GM10266 (cell line): ENCODE measurements at regions not wholly inside any gene's neighbourhood (a gene's known extent, or its start where the extent isn't known, plus 50 kb on each side); places are given as distances from the start of the nearest gene placed in this dataset.

Experiments used
- DNase-seq: peaks from one replicate; pipeline ENCODE4 v3.0.0; 2012; ENCODE audit errors: extremely low spot score
- CTCF ChIP-seq: IDR thresholded peaks from 2 replicates; pipeline ENCODE4 v1.5.1; 2012; ENCODE audit warnings: mild to moderate bottlenecking, low read depth; ENCODE audit not compliant: control insufficient read depth, insufficient read depth; ENCODE audit errors: missing control alignments

DNA sequence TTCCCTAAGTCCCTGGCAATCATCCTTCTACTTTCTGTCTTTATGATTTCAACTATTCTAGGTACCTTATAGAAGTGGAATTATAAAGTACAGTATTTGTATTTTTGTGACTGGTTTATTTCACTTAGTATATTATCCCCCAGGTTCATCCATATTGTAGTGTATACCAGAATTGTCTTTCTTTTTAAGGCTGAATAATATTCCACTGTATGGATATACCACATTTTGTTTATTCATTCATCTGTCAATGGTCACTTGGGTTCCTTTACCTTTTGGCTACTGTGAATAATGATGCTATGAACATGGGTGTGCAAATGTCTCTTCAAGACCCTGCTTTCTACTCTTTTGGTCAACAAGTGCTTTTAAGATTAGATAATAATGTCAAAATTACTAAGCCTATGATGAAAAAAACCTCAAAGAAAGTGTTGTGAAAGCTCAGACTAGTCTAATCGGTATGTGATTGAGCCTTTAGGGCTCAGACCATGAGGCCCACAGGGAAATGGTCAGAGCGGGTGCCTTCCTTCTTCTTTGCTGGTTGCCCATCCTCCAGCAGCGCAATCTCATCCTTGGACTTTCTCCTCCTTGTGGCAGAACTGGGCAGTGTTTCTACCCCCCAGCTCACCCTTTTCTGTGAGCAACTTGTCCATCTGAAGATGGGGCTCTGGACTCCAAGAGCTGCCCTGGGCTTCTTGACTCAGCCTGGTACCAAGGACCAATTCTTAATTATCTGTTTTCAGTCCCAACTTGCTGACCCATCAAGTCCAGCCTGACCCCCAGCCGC lies 105.4 kb downstream of the TTC8 start:
- no peak for TF ChIP-seq CTCF
- no peak for DNase-seq

- TF ChIP-seq CTCF: no peak
- DNase-seq: no peak
Observed at GRCh38 chr14:88931321-88932110, 107.1 kb downstream of the TTC8 start.

DNA sequence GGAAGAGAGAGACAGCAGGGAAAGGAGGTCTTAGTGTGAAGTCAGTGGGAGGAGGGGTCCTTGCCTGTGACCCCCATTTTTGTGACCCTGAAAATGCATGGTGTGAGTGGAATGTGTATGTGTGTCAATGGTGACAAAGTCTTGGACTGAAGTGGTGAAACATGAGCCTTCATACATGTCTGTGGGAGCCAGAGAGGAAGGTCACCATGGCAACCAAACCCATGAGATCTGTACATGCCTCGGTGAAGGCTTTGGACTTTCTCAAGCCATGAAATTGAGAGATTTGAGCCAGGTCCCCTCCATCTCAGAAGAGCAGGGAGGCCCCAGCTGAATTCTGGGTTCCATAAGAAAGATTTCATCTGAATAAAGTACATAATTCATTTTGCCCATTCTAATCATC lies 108.7 kb downstream of the TTC8 start:
- no peak for TF ChIP-seq CTCF
- DNase-seq: no peak

GRCh38 chr14:88934351-88934806 lies 109.9 kb downstream of the TTC8 start:
- TF ChIP-seq CTCF: no peak
- DNase-seq: no peak

- TF ChIP-seq CTCF: no peak
- no peak for DNase-seq
Observed at GRCh38 chr14:88935083-88935482, 110.6 kb downstream of the TTC8 start.

DNA sequence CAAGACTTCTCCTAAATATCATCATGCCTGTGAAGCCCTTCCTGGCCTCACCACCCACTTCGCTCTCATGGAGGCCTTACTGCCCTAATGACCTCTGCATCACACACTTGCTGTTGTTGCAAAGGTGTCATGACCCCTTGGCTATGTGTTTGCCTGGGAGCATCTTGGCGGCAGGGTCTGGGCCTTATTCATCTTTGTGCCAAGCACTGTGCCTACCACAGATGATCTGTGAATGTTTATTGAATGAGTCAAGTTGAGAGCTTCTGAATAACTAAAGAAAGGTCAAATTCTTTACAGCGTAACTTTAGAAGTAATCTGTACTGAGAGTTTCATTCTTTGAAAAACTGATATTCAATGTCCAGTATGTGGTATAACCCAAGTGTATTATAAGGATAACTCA lies 113.3 kb downstream of the TTC8 start:
- no peak for TF ChIP-seq CTCF
- DNase-seq: no peak

GRCh38 chr14:88940671-88941070 lies 116.2 kb downstream of the TTC8 start:
- DNase-seq: no peak
- TF ChIP-seq CTCF: no peak
